ENCODE measurements at regions not wholly inside any gene's neighbourhood (a gene's known extent, or its start where the extent isn't known, plus 50 kb on each side); places are given as distances from the start of the nearest gene placed in this dataset.
A peak's percentile ranks its signal among the peaks of the same experiment; 100 is the strongest.

DNA sequence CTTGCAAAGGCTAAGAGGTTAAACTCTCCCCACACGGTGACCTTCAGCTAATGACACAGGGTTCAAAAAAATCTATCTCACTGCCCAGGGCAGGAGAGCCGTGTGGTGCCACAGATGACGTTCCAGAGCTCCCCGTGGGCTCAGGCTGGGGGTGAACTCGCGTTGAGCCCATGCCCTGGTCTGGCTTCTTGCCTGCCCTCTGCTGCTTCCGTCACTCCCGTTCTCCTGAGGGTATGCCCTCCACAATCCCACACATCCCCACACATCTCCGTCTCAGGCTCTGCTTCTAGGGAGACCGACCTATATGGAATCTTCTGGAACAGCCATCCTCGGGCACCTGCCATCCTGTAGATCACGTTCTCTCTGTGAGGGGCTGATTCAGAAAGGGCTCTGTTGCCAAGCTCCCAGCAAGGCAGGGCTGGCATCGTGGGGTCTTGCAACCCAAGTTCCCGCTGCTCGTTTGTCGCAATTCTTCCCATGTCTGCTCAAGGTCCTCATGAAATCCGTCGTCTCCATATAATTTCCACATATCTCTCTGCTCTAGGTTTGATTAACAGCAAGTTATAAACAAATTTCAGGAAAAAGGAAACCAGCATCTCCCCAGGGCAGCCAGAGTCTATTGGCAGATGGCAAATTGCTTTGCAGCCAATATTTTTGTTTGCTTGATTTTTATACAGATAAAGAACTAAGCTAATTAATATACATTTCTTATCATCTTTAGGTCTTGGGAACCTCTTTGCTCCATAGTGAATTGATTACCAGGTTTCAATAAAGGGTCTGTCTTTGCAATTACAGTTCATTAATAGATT is 278.2 kb downstream of the PTPRU start:
- H3K4me3 ChIP-seq (replicated peaks; ENCODE audit: low read depth, low read length): no peak overlapping the region
- no peak for DNase-seq (ENCODE audit: low read depth)
- TF ChIP-seq, protein P1, sequence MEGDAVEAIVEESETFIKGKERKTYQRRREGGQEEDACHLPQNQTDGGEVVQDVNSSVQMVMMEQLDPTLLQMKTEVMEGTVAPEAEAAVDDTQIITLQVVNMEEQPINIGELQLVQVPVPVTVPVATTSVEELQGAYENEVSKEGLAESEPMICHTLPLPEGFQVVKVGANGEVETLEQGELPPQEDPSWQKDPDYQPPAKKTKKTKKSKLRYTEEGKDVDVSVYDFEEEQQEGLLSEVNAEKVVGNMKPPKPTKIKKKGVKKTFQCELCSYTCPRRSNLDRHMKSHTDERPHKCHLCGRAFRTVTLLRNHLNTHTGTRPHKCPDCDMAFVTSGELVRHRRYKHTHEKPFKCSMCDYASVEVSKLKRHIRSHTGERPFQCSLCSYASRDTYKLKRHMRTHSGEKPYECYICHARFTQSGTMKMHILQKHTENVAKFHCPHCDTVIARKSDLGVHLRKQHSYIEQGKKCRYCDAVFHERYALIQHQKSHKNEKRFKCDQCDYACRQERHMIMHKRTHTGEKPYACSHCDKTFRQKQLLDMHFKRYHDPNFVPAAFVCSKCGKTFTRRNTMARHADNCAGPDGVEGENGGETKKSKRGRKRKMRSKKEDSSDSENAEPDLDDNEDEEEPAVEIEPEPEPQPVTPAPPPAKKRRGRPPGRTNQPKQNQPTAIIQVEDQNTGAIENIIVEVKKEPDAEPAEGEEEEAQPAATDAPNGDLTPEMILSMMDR (IDR thresholded peaks at IDR 0.05; ENCODE audit: low read length, missing control alignments): no peak

DNA sequence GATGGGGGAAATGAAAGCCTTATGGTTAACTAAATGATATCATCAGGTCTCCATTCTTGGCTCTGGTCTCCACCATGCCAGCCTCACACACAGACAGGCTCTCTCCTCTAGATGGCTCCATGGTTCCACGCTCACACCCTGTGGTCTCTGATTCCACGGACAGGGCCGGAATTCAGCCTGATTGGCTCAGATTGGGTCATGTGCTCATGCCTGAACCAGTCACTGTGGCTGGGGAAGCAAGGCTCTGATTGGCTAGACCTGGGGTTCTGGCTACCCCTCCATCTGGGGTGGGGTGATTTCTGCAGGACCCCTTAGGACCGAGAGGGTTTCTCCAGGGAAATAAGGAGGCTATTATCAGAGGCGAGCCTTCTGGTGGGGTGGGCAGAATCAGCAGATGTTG is 277.0 kb downstream of the PTPRU start:
- TF ChIP-seq, protein P1 (IDR thresholded peaks at IDR 0.05; ENCODE audit: low read length, missing control alignments): peak; percentile 59
- peak; percentile 61 for DNase-seq (ENCODE audit: low read depth)
- H3K4me3 ChIP-seq (replicated peaks; ENCODE audit: low read depth, low read length): no peak overlapping the region

DNA sequence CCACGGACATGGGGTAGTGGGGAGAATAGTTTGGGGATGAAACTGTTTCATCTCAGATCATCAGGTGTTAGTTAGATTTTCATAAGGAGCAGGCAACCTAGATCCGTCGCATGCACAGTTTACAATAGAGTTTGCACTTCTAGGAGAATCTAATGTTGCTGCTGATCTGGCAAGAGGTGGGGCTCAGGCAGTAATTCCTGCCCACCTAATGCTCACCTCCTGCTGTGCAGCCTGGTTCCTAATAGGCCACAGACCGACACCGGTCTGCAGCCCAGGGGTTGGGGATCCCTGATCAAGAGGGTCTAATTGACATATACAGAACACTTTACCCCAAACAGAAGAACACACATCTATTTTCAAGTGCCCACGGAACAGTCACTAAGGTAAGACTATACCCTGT is 275.1 kb downstream of the PTPRU start:
- H3K4me3 ChIP-seq (replicated peaks; ENCODE audit: low read depth, low read length): no peak overlapping the region
- no peak for DNase-seq (ENCODE audit: low read depth)
- TF ChIP-seq, protein P1 (IDR thresholded peaks at IDR 0.05; ENCODE audit: low read length, missing control alignments): no peak

DNA sequence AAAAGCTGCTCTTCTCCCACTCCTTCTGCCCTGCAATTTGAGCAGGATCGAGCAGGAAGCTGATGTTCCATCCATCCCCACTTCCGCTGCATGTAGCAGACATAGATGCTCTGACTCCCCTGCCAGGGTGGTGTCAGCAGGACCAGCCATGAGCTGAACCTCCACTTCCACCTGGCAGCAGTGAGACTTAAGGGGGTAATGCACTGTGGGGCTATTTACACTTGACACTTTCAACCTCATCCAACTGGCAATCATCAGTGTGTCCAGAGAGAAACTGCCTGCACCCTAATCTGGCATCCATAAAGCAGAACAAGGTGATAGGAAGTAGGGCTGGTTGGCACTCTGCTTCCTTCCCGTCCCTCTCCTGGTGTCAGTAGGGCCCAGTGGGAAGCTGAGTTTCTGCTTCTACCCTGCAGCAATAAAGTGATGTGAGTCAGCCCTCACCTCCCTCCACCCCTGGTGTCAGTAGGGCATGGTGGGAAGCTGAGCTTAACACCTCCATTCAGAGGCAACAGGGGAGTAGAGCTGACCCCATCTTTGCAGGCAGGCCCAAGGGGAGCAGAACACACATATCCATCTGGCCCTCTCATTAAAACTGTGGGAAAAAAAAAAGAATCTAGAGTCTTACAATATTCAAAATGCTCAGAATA is 272.3 kb downstream of the PTPRU start:
- TF ChIP-seq, protein P1 (IDR thresholded peaks at IDR 0.05; ENCODE audit: low read length, missing control alignments): no peak
- H3K4me3 ChIP-seq (replicated peaks; ENCODE audit: low read depth, low read length): no peak overlapping the region
- DNase-seq (ENCODE audit: low read depth): no peak

DNA sequence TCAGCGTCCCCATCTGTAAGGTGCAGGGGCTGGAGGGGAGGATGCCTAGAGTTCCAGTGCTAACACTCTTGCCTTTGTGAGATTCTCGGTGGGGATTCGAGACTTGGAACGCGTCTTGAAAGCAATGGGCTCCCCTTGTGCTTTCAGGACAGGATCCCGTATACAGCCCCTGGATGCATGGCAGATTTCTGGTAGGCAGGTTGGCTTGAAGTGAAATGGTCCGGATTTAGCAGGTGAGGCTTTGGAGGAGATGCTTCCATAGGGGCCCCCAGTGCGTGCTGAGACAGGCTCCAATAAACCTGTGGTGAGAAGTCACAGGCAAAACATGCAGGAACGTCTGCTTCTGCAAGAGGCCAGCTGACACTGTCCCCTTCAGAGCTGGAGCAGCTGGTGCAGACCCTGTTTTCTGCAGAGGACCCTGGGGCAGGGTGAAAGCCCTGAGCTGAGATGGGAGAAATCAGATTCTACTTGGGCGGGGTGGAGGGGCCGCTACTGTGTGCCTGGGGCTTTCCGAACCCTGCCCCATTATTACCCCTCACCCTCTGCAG is 270.4 kb downstream of the PTPRU start:
- DNase-seq (ENCODE audit: low read depth): no peak
- H3K4me3 ChIP-seq (replicated peaks; ENCODE audit: low read depth, low read length): no peak overlapping the region
- TF ChIP-seq, protein P1 (IDR thresholded peaks at IDR 0.05; ENCODE audit: low read length, missing control alignments): no peak

DNA sequence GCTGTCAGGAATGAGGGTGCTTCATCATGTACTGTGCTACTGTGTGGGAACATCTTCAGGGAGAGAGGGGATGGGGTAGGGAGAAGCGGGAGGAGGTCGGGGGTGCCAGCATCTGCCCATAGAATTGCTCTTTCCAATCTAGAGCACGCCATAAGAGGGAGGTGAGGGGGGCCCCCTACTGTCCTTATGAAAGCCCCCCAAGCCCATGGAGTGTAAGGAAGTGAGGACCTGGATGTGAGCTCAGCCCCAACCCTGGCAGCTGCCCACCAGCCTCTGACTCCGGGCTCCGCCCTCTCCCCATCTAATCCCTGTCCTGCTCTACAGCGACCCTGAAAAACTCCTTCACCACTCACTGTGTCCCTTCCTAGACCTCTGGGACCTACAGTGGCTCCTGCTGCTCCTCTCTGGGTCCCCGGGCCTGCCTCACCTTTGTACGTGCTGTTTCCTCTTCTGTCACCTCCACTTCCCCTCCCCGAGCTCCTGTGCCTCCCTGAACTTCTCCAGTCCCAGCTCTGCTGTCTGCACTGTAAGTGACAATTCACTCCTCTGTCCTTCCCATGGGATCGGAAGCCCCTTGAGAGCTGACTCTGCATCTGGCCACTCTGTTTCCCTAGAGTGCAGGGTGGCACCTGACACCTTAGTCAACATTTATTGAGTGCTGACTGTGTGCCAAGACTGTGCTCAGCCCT is 269.4 kb downstream of the PTPRU start:
- no peak for DNase-seq (ENCODE audit: low read depth)
- H3K4me3 ChIP-seq (replicated peaks; ENCODE audit: low read depth, low read length): no peak overlapping the region
- TF ChIP-seq, protein P1 (IDR thresholded peaks at IDR 0.05; ENCODE audit: low read length, missing control alignments): no peak

Data from fibroblast of pulmonary artery (primary cell).